ENCODE measurements at regions not wholly inside any gene's neighbourhood (a gene's known extent, or its start where the extent isn't known, plus 50 kb on each side); places are given as distances from the start of the nearest gene placed in this dataset.

DNA sequence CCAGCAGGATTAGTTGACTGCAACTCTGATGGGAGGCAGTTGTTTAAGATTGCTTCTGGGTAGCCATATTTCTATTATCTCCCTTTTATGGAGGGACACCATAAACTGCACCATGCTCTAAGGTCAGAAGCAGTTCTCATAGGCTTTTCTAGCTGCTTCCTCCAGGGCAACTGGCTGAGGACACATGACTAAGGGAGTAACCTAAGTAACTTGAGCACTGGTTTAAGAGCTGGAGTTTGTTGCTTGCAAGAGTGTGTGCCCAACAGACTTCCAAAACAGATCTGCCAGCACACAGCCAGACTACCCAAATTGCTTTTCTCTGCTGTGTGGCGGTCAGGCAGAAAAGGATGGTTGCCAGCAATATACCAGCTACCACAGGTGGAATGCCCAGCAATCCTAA lies 111.2 kb upstream of the LHX8 start:
- no peak for FAIRE-seq
- no peak for TF ChIP-seq EZH2 (IDR thresholded peaks at IDR 0.05; ENCODE audit: low read length)
- TF ChIP-seq, protein P1, sequence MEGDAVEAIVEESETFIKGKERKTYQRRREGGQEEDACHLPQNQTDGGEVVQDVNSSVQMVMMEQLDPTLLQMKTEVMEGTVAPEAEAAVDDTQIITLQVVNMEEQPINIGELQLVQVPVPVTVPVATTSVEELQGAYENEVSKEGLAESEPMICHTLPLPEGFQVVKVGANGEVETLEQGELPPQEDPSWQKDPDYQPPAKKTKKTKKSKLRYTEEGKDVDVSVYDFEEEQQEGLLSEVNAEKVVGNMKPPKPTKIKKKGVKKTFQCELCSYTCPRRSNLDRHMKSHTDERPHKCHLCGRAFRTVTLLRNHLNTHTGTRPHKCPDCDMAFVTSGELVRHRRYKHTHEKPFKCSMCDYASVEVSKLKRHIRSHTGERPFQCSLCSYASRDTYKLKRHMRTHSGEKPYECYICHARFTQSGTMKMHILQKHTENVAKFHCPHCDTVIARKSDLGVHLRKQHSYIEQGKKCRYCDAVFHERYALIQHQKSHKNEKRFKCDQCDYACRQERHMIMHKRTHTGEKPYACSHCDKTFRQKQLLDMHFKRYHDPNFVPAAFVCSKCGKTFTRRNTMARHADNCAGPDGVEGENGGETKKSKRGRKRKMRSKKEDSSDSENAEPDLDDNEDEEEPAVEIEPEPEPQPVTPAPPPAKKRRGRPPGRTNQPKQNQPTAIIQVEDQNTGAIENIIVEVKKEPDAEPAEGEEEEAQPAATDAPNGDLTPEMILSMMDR (optimal IDR thresholded peaks at IDR 0.05 in 1 of 3, IDR thresholded peaks at IDR 0.05 in 1 of 3, conservative IDR thresholded peaks at IDR 0.05 in 1 of 3; ENCODE audit: extremely low read depth in 1 of 3, insufficient read depth in 2 of 3, low read length in 3 of 3) = no peak
- dilution Hi-C loops (cut with MboI; ENCODE audit: extremely low pct_ligation_motif_present, low sequenced_read_pairs) = no loop called here

DNA sequence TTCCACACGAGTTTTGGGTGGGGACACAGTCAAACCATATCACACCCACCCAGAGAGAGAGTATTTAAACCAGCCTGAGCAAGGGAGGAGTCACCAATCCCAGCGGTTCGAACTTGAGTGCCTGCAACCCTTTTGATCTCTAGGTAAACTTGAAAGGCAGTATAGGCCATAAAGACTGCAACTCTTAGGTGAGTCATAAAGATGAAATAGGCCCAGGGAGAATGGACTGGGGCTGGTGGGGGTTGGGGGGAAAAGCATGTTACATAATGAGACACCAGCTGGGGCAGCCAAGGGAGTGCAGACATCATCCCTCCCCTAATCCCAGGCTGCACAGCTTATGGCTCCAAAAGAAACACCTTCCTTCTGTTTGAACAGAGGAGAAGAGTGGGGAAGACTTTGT lies 99.8 kb upstream of the LHX8 start:
- H3K4me3 ChIP-seq (ENCODE audit: control insufficient read depth in 2 of 3, extremely low read depth in 1 of 3, insufficient read depth in 2 of 3, low read depth in 1 of 3, low read length in 3 of 3) = no peak overlapping the region
- H3K27ac ChIP-seq (ENCODE audit: control insufficient read depth, insufficient read depth, low read length) = no peak overlapping the region
- FAIRE-seq (no peak), DNase-seq (ENCODE audit: low read depth, low spot score) (no peak)
- TF ChIP-seq EZH2 (IDR thresholded peaks at IDR 0.05; ENCODE audit: low read length) = no peak
- TF ChIP-seq, protein P1 (optimal IDR thresholded peaks at IDR 0.05 in 1 of 3, IDR thresholded peaks at IDR 0.05 in 1 of 3, conservative IDR thresholded peaks at IDR 0.05 in 1 of 3; ENCODE audit: extremely low read depth in 1 of 3, insufficient read depth in 2 of 3, low read length in 3 of 3) = no peak
- dilution Hi-C loops (cut with MboI; ENCODE audit: extremely low pct_ligation_motif_present, low sequenced_read_pairs) = no loop called here
- H3K4me1 ChIP-seq (ENCODE audit: control insufficient read depth, extremely low read depth, insufficient read depth, low read length) = no peaks in the 10 kb centered on the region
- H3K36me3 ChIP-seq (ENCODE audit: control insufficient read depth in 2 of 2, extremely low read depth in 1 of 2, insufficient read depth in 2 of 2, low read length in 2 of 2) = no peaks in the 10 kb centered on the region
- no peaks in the 10 kb centered on the region for H3K9me1 ChIP-seq (ENCODE audit: control insufficient read depth, extremely low read depth, insufficient read depth, low read length)
- no peak overlapping the region for H2AFZ ChIP-seq (ENCODE audit: control insufficient read depth, low read length)
- no peaks in the 10 kb centered on the region for H3K27me3 ChIP-seq (ENCODE audit: control insufficient read depth, extremely low read depth, insufficient read depth, low read length)
- no peaks in the 10 kb centered on the region for H3K9me3 ChIP-seq (ENCODE audit: control insufficient read depth, low read depth, low read length)
- no peaks in the 10 kb centered on the region for H4K20me1 ChIP-seq (ENCODE audit: control insufficient read depth, extremely low read depth, insufficient read depth, low read length)
- no peak overlapping the region for H3K9ac ChIP-seq (ENCODE audit: control insufficient read depth, extremely low read depth, insufficient read depth, low read length)
- no peak overlapping the region for H3K4me2 ChIP-seq (ENCODE audit: control insufficient read depth, extremely low read depth, insufficient read depth, low read depth, low read length)
- no peaks in the 10 kb centered on the region for H3K79me2 ChIP-seq (ENCODE audit: control insufficient read depth, insufficient read depth, low read length)

More for the DNA sequence above, 111.2 kb upstream of the LHX8 start:
- no peaks in the 10 kb centered on the region for H3K27me3 ChIP-seq (ENCODE audit: control insufficient read depth, extremely low read depth, insufficient read depth, low read length)
- H2AFZ ChIP-seq (ENCODE audit: control insufficient read depth, low read length) = no peak overlapping the region
- no peaks in the 10 kb centered on the region for H3K9me3 ChIP-seq (ENCODE audit: control insufficient read depth, low read depth, low read length)
- H3K4me1 ChIP-seq (ENCODE audit: control insufficient read depth, extremely low read depth, insufficient read depth, low read length) = no peaks in the 10 kb centered on the region
- H3K9ac ChIP-seq (ENCODE audit: control insufficient read depth, extremely low read depth, insufficient read depth, low read length) = no peak overlapping the region
- H3K27ac ChIP-seq (ENCODE audit: control insufficient read depth, insufficient read depth, low read length) = no peak overlapping the region
- H3K4me3 ChIP-seq (ENCODE audit: control insufficient read depth in 2 of 3, extremely low read depth in 1 of 3, insufficient read depth in 2 of 3, low read depth in 1 of 3, low read length in 3 of 3) = no peak overlapping the region
- no peak overlapping the region for H3K4me2 ChIP-seq (ENCODE audit: control insufficient read depth, extremely low read depth, insufficient read depth, low read depth, low read length)
- H3K79me2 ChIP-seq (ENCODE audit: control insufficient read depth, insufficient read depth, low read length) = no peaks in the 10 kb centered on the region
- no peak for DNase-seq (ENCODE audit: low read depth, low spot score)
- no peaks in the 10 kb centered on the region for H3K36me3 ChIP-seq (ENCODE audit: control insufficient read depth in 2 of 2, extremely low read depth in 1 of 2, insufficient read depth in 2 of 2, low read length in 2 of 2)
- no peaks in the 10 kb centered on the region for H3K9me1 ChIP-seq (ENCODE audit: control insufficient read depth, extremely low read depth, insufficient read depth, low read length)
- H4K20me1 ChIP-seq (ENCODE audit: control insufficient read depth, extremely low read depth, insufficient read depth, low read length) = no peaks in the 10 kb centered on the region
